ENCODE measurements at regions not wholly inside any gene's neighbourhood (a gene's known extent, or its start where the extent isn't known, plus 50 kb on each side); places are given as distances from the start of the nearest gene placed in this dataset.

DNA sequence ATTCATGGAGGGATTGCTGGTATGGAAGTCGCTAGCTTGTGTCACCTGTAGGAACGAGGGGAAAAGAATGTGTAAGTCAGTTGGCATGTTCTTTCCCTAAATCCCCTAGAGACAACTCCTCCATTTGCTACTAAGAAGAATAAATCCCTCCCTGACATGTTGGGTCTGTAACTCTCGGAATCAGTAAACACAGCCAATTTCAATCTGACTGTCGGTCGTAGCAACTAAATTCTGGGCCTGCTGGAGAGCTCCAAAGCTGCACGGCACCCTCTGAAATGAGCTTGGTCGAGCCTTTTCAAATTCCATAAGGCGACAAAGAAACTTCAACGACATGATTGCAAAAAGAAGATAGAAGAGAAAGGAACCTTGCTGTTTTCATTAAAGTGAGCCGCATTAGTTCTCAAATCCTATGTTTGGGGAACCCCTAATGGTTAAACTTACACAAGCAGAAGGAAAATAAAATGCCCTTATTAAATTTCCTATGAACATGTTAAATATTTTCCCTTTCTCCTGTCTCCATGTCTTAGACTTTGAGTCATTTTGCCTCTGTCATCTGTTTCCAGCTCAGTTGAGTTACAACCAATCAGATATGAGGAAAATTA, 735.8 kb upstream of the WWC1 start:
- H3K9ac ChIP-seq (ENCODE audit: low read depth in 1 of 2, low read length in 2 of 2): no peak overlapping the region
- no peaks in the 10 kb centered on the region for H3K4me1 ChIP-seq (ENCODE audit: control insufficient read depth in 4 of 4, insufficient read depth in 4 of 4, low read length in 3 of 4)
- TF ChIP-seq EGR1 (IDR thresholded peaks at IDR 0.05; ENCODE audit: low read depth in 2 of 2): no peak
- TF ChIP-seq SP1 (IDR thresholded peaks at IDR 0.05): no peak
- TF ChIP-seq, protein P1, sequence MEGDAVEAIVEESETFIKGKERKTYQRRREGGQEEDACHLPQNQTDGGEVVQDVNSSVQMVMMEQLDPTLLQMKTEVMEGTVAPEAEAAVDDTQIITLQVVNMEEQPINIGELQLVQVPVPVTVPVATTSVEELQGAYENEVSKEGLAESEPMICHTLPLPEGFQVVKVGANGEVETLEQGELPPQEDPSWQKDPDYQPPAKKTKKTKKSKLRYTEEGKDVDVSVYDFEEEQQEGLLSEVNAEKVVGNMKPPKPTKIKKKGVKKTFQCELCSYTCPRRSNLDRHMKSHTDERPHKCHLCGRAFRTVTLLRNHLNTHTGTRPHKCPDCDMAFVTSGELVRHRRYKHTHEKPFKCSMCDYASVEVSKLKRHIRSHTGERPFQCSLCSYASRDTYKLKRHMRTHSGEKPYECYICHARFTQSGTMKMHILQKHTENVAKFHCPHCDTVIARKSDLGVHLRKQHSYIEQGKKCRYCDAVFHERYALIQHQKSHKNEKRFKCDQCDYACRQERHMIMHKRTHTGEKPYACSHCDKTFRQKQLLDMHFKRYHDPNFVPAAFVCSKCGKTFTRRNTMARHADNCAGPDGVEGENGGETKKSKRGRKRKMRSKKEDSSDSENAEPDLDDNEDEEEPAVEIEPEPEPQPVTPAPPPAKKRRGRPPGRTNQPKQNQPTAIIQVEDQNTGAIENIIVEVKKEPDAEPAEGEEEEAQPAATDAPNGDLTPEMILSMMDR (IDR thresholded peaks at IDR 0.05; ENCODE audit: low read depth, low read length, missing input control): peak; percentile 5
- peak; percentile 53 to 55 for TF ChIP-seq RAD21 (IDR thresholded peaks at IDR 0.05)
- no peaks in the 10 kb centered on the region for H3K27me3 ChIP-seq (ENCODE audit: control insufficient read depth in 4 of 4, insufficient read depth in 4 of 4, low read length in 3 of 4)
- no peak for DNase-seq (ENCODE audit: low spot score)
- 76% methylated on average over 10 of the region's 10 CpGs for WGBS
- H3K4me3 ChIP-seq (ENCODE audit: low read depth in 1 of 3, low read length in 3 of 3): no peak overlapping the region
- no peaks in the 10 kb centered on the region for H3K9me3 ChIP-seq (ENCODE audit: control insufficient read depth in 4 of 4, low read length in 3 of 4)
- H3K27ac ChIP-seq (ENCODE audit: low read depth in 1 of 2, low read length in 2 of 2): no peak overlapping the region
- H3K36me3 ChIP-seq (ENCODE audit: control insufficient read depth in 4 of 4, insufficient read depth in 3 of 4, low read depth in 1 of 4, low read length in 3 of 4): no peaks in the 10 kb centered on the region

DNA sequence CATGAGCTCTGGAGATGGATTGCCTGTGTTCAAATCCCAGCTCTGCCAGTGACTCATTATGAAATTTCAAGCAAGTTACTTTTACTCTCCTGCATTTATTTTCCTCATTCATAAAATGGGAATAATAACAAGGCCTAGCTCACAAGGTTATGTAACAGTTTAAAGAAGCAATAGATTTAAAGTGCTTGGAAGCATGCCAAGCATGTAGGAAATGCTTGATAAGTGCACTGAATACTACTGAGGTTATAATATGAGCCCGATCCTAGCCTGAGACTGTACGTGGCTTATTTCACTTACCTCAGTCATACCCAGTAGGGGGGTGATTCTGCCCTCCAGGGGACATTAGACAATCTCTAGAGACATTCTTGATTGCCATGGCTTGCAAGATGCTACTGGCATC, 734.1 kb upstream of the WWC1 start:
- no peak overlapping the region for H3K27ac ChIP-seq (ENCODE audit: low read depth in 1 of 2, low read length in 2 of 2)
- DNase-seq (ENCODE audit: low spot score): no peak
- no peaks in the 10 kb centered on the region for H3K36me3 ChIP-seq (ENCODE audit: control insufficient read depth in 4 of 4, insufficient read depth in 3 of 4, low read depth in 1 of 4, low read length in 3 of 4)
- 71% methylated on average over 2 of the region's 2 CpGs for WGBS
- H3K9ac ChIP-seq (ENCODE audit: low read depth in 1 of 2, low read length in 2 of 2): no peak overlapping the region
- H3K27me3 ChIP-seq (ENCODE audit: control insufficient read depth in 4 of 4, insufficient read depth in 4 of 4, low read length in 3 of 4): no peaks in the 10 kb centered on the region
- no peaks in the 10 kb centered on the region for H3K9me3 ChIP-seq (ENCODE audit: control insufficient read depth in 4 of 4, low read length in 3 of 4)
- H3K4me1 ChIP-seq (ENCODE audit: control insufficient read depth in 4 of 4, insufficient read depth in 4 of 4, low read length in 3 of 4): no peaks in the 10 kb centered on the region
- TF ChIP-seq FOXA2 (IDR thresholded peaks at IDR 0.05) (no peak), HNF4A (conservative IDR thresholded peaks at IDR 0.05) (no peak), HNF4G (IDR thresholded peaks at IDR 0.05) (no peak), EGR1 (IDR thresholded peaks at IDR 0.05; ENCODE audit: low read depth in 2 of 2) (no peak), JUND (IDR thresholded peaks at IDR 0.05) (no peak), NR2F2 (IDR thresholded peaks at IDR 0.05) (no peak), YY1 (IDR thresholded peaks at IDR 0.05) (no peak), FOXA1 (IDR thresholded peaks at IDR 0.05) (no peak), GABPA (IDR thresholded peaks at IDR 0.05 in 1 of 2, conservative IDR thresholded peaks at IDR 0.05 in 1 of 2) (no peak), RXRA (IDR thresholded peaks at IDR 0.05) (no peak), SP1 (IDR thresholded peaks at IDR 0.05) (no peak)
- TF ChIP-seq, protein P2, sequence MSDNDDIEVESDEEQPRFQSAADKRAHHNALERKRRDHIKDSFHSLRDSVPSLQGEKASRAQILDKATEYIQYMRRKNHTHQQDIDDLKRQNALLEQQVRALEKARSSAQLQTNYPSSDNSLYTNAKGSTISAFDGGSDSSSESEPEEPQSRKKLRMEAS (IDR thresholded peaks at IDR 0.05): no peak
- TF ChIP-seq, protein P3, sequence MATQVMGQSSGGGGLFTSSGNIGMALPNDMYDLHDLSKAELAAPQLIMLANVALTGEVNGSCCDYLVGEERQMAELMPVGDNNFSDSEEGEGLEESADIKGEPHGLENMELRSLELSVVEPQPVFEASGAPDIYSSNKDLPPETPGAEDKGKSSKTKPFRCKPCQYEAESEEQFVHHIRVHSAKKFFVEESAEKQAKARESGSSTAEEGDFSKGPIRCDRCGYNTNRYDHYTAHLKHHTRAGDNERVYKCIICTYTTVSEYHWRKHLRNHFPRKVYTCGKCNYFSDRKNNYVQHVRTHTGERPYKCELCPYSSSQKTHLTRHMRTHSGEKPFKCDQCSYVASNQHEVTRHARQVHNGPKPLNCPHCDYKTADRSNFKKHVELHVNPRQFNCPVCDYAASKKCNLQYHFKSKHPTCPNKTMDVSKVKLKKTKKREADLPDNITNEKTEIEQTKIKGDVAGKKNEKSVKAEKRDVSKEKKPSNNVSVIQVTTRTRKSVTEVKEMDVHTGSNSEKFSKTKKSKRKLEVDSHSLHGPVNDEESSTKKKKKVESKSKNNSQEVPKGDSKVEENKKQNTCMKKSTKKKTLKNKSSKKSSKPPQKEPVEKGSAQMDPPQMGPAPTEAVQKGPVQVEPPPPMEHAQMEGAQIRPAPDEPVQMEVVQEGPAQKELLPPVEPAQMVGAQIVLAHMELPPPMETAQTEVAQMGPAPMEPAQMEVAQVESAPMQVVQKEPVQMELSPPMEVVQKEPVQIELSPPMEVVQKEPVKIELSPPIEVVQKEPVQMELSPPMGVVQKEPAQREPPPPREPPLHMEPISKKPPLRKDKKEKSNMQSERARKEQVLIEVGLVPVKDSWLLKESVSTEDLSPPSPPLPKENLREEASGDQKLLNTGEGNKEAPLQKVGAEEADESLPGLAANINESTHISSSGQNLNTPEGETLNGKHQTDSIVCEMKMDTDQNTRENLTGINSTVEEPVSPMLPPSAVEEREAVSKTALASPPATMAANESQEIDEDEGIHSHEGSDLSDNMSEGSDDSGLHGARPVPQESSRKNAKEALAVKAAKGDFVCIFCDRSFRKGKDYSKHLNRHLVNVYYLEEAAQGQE (IDR thresholded peaks at IDR 0.05): no peak
- TF ChIP-seq, protein P4, sequence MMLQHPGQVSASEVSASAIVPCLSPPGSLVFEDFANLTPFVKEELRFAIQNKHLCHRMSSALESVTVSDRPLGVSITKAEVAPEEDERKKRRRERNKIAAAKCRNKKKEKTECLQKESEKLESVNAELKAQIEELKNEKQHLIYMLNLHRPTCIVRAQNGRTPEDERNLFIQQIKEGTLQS (IDR thresholded peaks at IDR 0.05): no peak
- TF ChIP-seq, protein P5, sequence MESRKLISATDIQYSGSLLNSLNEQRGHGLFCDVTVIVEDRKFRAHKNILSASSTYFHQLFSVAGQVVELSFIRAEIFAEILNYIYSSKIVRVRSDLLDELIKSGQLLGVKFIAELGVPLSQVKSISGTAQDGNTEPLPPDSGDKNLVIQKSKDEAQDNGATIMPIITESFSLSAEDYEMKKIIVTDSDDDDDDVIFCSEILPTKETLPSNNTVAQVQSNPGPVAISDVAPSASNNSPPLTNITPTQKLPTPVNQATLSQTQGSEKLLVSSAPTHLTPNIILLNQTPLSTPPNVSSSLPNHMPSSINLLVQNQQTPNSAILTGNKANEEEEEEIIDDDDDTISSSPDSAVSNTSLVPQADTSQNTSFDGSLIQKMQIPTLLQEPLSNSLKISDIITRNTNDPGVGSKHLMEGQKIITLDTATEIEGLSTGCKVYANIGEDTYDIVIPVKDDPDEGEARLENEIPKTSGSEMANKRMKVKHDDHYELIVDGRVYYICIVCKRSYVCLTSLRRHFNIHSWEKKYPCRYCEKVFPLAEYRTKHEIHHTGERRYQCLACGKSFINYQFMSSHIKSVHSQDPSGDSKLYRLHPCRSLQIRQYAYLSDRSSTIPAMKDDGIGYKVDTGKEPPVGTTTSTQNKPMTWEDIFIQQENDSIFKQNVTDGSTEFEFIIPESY (IDR thresholded peaks at IDR 0.05): no peak
- no peak overlapping the region for H3K4me3 ChIP-seq (ENCODE audit: low read depth in 1 of 3, low read length in 3 of 3)

All from liver (tissue), 8 donors.